ENCODE measurements at regions not wholly inside any gene's neighbourhood (a gene's known extent, or its start where the extent isn't known, plus 50 kb on each side); places are given as distances from the start of the nearest gene placed in this dataset.

DNA sequence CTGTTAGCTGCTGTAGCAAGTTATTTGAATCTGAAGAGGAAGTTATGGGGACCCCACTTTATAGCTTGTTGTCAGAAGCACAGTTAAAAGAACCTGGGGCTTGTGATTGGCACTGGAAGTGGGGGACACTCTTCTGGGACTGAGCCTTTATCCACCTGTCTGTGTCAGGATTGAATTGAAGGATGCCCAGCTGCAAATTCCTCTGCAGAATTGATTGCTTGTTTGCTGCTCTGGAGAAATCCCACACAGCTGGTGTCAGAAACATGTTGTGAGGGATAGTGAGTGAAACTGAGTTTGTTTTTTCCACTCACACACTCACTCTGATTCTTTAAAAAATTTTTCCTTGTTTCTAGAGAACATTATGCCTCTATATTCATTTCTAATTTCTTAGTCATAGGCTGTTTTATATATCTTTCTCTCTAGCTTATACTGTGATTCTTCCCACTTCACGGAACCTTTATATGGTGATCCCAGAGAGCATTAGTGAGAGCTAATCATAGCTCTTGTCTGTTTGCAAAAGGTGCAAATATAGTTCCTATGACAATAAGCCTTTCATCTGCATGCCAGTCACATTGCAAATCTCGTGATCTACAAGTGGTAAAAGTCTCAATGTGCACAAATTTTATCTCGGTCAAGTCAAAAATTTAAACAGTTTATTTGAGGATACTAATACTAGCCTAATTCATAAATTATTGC is 188.5 kb upstream of the EDIL3 start:
- ATAC-seq = no peak
- intact Hi-C loops (cut with DNase I) = no loop called here

GRCh38 chr5:84569307-84569706 is 184.6 kb upstream of the EDIL3 start:
- no peak overlapping the region for H3K4me3 ChIP-seq
- intact Hi-C loops (cut with DNase I) = no loop called here
- no peaks in the 10 kb centered on the region for H3K4me1 ChIP-seq
- no peak overlapping the region for H3K27ac ChIP-seq
- DNase-seq = no peak
- no peaks in the 10 kb centered on the region for H3K36me3 ChIP-seq
- ATAC-seq = no peak
- no peaks in the 10 kb centered on the region for H3K9me3 ChIP-seq
- H3K27me3 ChIP-seq (ENCODE audit: low read depth) = no peaks in the 10 kb centered on the region
- TF ChIP-seq, protein P1, sequence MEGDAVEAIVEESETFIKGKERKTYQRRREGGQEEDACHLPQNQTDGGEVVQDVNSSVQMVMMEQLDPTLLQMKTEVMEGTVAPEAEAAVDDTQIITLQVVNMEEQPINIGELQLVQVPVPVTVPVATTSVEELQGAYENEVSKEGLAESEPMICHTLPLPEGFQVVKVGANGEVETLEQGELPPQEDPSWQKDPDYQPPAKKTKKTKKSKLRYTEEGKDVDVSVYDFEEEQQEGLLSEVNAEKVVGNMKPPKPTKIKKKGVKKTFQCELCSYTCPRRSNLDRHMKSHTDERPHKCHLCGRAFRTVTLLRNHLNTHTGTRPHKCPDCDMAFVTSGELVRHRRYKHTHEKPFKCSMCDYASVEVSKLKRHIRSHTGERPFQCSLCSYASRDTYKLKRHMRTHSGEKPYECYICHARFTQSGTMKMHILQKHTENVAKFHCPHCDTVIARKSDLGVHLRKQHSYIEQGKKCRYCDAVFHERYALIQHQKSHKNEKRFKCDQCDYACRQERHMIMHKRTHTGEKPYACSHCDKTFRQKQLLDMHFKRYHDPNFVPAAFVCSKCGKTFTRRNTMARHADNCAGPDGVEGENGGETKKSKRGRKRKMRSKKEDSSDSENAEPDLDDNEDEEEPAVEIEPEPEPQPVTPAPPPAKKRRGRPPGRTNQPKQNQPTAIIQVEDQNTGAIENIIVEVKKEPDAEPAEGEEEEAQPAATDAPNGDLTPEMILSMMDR (IDR thresholded peaks at IDR 0.05) = no peak

More for the DNA sequence above, 188.5 kb upstream of the EDIL3 start:
- TF ChIP-seq, protein P1 (IDR thresholded peaks at IDR 0.05) = no peak
- H3K27ac ChIP-seq = no peak overlapping the region
- H3K4me1 ChIP-seq = no peaks in the 10 kb centered on the region
- no peaks in the 10 kb centered on the region for H3K9me3 ChIP-seq
- H3K4me3 ChIP-seq = no peak overlapping the region
- H3K36me3 ChIP-seq = no peaks in the 10 kb centered on the region
- no peak for DNase-seq
- H3K27me3 ChIP-seq (ENCODE audit: low read depth) = no peaks in the 10 kb centered on the region

- no peaks in the 10 kb centered on the region for H3K9me3 ChIP-seq
- H3K27ac ChIP-seq = no peak overlapping the region
- DNase-seq (no peak), ATAC-seq (no peak)
- no peaks in the 10 kb centered on the region for H3K36me3 ChIP-seq
- TF ChIP-seq, protein P1 (IDR thresholded peaks at IDR 0.05) = no peak
- intact Hi-C loops (cut with DNase I) = no loop called here
- H3K27me3 ChIP-seq (ENCODE audit: low read depth) = no peaks in the 10 kb centered on the region
- H3K4me3 ChIP-seq = no peak overlapping the region
- H3K4me1 ChIP-seq = no peaks in the 10 kb centered on the region
Observed at GRCh38 chr5:84568171-84568570, 183.5 kb upstream of the EDIL3 start.

DNA sequence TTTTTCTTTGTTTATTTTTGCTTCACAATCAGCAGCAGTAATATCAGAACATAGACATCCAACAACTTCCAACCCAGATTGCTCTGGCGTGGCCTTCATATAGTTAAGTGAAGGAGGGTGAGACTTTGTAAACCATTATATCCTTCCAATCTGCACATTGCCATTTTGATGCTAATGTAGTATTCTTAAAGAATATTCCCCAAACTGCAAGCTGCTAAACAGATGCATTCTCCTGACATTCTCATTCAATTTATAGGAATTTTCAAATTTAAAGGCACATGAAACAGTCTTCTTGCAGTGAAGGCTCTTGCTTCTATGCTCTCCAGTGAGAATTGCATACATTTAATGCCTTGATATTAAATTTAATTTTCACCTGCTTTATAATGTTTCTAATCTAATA is 181.2 kb upstream of the EDIL3 start:
- H3K36me3 ChIP-seq = no peaks in the 10 kb centered on the region
- H3K27ac ChIP-seq = no peak overlapping the region
- H3K4me1 ChIP-seq = no peaks in the 10 kb centered on the region
- no peaks in the 10 kb centered on the region for H3K9me3 ChIP-seq
- ATAC-seq = no peak
- TF ChIP-seq, protein P1 (IDR thresholded peaks at IDR 0.05) = no peak
- no peak for DNase-seq
- H3K27me3 ChIP-seq (ENCODE audit: low read depth) = no peaks in the 10 kb centered on the region
- no peak overlapping the region for H3K4me3 ChIP-seq
- intact Hi-C loops (cut with DNase I) = no loop called here

DNA sequence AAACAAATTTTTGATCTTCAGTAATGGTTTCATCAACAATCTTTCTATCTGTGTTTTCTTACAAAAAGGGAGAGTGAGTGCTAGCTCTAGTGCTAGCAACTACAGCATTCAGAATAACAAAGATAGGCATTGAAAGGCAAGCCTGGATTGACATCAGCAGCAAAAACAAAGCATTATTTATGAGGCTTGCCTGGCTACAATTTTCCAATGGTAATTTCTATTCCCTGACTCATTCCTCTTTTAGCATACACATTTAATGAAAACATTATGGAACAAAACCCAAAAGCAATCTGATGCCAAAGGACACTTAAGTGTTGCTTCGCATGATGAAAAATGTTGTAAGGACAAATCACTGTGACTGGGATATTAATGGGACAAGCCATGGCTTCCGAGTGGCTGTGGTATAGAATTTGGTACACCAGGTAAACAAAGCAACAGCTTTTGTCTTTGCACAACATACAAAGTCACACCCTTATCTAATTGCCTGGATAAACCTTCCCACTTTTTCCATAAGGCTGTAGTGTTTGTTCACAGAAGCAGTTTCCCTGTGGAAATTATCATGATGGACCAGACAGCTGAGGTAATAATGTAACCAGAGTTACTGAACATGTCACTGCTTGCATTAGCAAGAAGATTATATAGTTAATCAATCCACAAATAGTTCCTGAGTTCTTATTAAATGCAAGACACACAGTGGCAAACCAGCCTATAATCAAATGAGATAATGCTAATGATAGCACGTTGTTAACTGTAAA is 179.8 kb upstream of the EDIL3 start:
- no peak overlapping the region for H3K27ac ChIP-seq
- intact Hi-C loops (cut with DNase I) = no loop called here
- ATAC-seq = no peak
- H3K4me1 ChIP-seq = no peaks in the 10 kb centered on the region
- no peaks in the 10 kb centered on the region for H3K9me3 ChIP-seq
- H3K4me3 ChIP-seq = no peak overlapping the region
- no peak for DNase-seq
- no peaks in the 10 kb centered on the region for H3K27me3 ChIP-seq (ENCODE audit: low read depth)
- TF ChIP-seq, protein P1 (IDR thresholded peaks at IDR 0.05) = no peak
- H3K36me3 ChIP-seq = no peaks in the 10 kb centered on the region
